Type B pancreatic cell (in vitro differentiated cells): ENCODE measurements at regions not wholly inside any gene's neighbourhood (a gene's known extent, or its start where the extent isn't known, plus 50 kb on each side); places are given as distances from the start of the nearest gene placed in this dataset.

Source experiments
- DNase-seq: peaks from one replicate; pipeline ENCODE4 v3.0.0; 2021; ENCODE audit warnings: mixed read lengths; ENCODE audit not compliant: unreplicated experiment; ENCODE audit errors: extremely low spot score
- H3K27ac Mint-ChIP-seq: 2 replicates; pipeline ENCODE4 v1.8.0; 2021; ENCODE audit warnings: mild to moderate bottlenecking, mixed read lengths
- H3K27me3 Mint-ChIP-seq: 2 replicates; pipeline ENCODE4 v1.8.0; 2021; ENCODE audit warnings: mixed read lengths
- H3K36me3 Mint-ChIP-seq: 2 replicates; pipeline ENCODE4 v1.8.0; 2021; ENCODE audit warnings: mixed read lengths
- H3K4me1 Mint-ChIP-seq: one replicate; pipeline ENCODE4 v1.8.0; 2021; ENCODE audit warnings: mixed read lengths; ENCODE audit not compliant: unreplicated experiment
- H3K4me3 Mint-ChIP-seq: 2 replicates; pipeline ENCODE4 v1.8.0; 2021; ENCODE audit warnings: mild to moderate bottlenecking, mixed read lengths
- H3K9me3 Mint-ChIP-seq: 2 replicates; pipeline ENCODE4 v1.8.0; 2021; ENCODE audit warnings: mixed read lengths
- CTCF ChIP-seq: fragments of 200-600 bp; sonication (generic); conservative IDR thresholded peaks from 2 replicates; pipeline ENCODE4 v1.5.0; 2021; ENCODE audit warnings: antibody characterized with exemption, mild to moderate bottlenecking

GRCh38 chr3:189512821-189513220 is 118.4 kb upstream of the TP63 start:
- peak overlapping the region; percentile 93 for H3K27ac Mint-ChIP-seq
- peak overlapping the region; percentile 39 for H3K4me3 Mint-ChIP-seq
- H3K36me3 Mint-ChIP-seq: no peaks in the 10 kb centered on the region
- TF ChIP-seq CTCF: no peak
- no peaks in the 10 kb centered on the region for H3K9me3 Mint-ChIP-seq
- peaks cover 9% of the 10 kb centered on the region for H3K4me1 Mint-ChIP-seq
- no peak for DNase-seq
- H3K27me3 Mint-ChIP-seq: peaks cover 6% of the 10 kb centered on the region

- no peak for DNase-seq
- TF ChIP-seq CTCF: no peak
- H3K27ac Mint-ChIP-seq: peak overlapping the region; percentile 93
- no peaks in the 10 kb centered on the region for H3K9me3 Mint-ChIP-seq
- peaks cover 8% of the 10 kb centered on the region for H3K4me1 Mint-ChIP-seq
- peaks cover 6% of the 10 kb centered on the region for H3K27me3 Mint-ChIP-seq
- no peaks in the 10 kb centered on the region for H3K36me3 Mint-ChIP-seq
- H3K4me3 Mint-ChIP-seq: peak overlapping the region; percentile 49
These were observed 117.7 kb upstream of the TP63 start for GRCh38 chr3:189513281-189514117.

- H3K4me3 Mint-ChIP-seq: no peak overlapping the region
- no peak for TF ChIP-seq CTCF
- no peaks in the 10 kb centered on the region for H3K36me3 Mint-ChIP-seq
- peaks cover 6% of the 10 kb centered on the region for H3K27me3 Mint-ChIP-seq
- DNase-seq: no peak
- H3K27ac Mint-ChIP-seq: no peak overlapping the region
- H3K9me3 Mint-ChIP-seq: peaks cover 8% of the 10 kb centered on the region
- no peaks in the 10 kb centered on the region for H3K4me1 Mint-ChIP-seq
These were observed 115.2 kb upstream of the TP63 start for GRCh38 chr3:189516039-189516438.

- peaks cover 6% of the 10 kb centered on the region for H3K27me3 Mint-ChIP-seq
- no peak for DNase-seq
- H3K9me3 Mint-ChIP-seq: peaks cover 8% of the 10 kb centered on the region
- no peak overlapping the region for H3K27ac Mint-ChIP-seq
- no peak for TF ChIP-seq CTCF
- H3K36me3 Mint-ChIP-seq: no peaks in the 10 kb centered on the region
- no peaks in the 10 kb centered on the region for H3K4me1 Mint-ChIP-seq
- no peak overlapping the region for H3K4me3 Mint-ChIP-seq
These were observed 113.2 kb upstream of the TP63 start for GRCh38 chr3:189517981-189518380.

GRCh38 chr3:189519458-189519857 is 111.7 kb upstream of the TP63 start:
- no peak for TF ChIP-seq CTCF
- DNase-seq: no peak
- Mint-ChIP-seq H3K4me3 (no peak overlapping the region), H3K4me1 (no peaks in the 10 kb centered on the region), H3K9me3 (peaks cover 8% of the 10 kb centered on the region), H3K27me3 (peaks cover 8% of the 10 kb centered on the region), H3K36me3 (no peaks in the 10 kb centered on the region), H3K27ac (no peak overlapping the region)
